ENCODE measurements at regions not wholly inside any gene's neighbourhood (a gene's known extent, or its start where the extent isn't known, plus 50 kb on each side); places are given as distances from the start of the nearest gene placed in this dataset.

DNA sequence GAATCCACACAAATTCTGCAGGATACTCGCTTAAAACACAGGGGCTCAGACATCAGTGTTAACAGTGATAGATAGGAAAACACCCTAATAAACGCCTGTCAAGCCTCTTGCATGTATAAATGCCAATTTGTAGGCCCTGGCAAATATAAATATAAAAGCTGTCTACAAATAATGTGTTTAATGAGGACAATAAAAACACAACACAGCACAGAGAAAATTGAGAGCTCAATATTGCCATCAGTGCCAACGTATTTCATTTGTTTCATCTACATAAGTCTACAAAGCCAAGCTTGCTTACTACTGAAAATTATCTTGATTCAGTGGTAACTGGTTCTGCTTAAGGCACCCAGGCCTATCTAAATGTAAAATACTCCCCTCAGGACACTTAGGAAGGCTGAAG, 1387.0 kb upstream of the TENM4 start:
- TF ChIP-seq, protein P1, sequence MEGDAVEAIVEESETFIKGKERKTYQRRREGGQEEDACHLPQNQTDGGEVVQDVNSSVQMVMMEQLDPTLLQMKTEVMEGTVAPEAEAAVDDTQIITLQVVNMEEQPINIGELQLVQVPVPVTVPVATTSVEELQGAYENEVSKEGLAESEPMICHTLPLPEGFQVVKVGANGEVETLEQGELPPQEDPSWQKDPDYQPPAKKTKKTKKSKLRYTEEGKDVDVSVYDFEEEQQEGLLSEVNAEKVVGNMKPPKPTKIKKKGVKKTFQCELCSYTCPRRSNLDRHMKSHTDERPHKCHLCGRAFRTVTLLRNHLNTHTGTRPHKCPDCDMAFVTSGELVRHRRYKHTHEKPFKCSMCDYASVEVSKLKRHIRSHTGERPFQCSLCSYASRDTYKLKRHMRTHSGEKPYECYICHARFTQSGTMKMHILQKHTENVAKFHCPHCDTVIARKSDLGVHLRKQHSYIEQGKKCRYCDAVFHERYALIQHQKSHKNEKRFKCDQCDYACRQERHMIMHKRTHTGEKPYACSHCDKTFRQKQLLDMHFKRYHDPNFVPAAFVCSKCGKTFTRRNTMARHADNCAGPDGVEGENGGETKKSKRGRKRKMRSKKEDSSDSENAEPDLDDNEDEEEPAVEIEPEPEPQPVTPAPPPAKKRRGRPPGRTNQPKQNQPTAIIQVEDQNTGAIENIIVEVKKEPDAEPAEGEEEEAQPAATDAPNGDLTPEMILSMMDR (IDR thresholded peaks at IDR 0.05): no peak

GRCh38 chr11:80826808-80827207, 1386.0 kb upstream of the TENM4 start:
- TF ChIP-seq, protein P1 (IDR thresholded peaks at IDR 0.05): no peak

- TF ChIP-seq, protein P1 (IDR thresholded peaks at IDR 0.05): no peak
Measured at GRCh38 chr11:80822308-80822707, 1381.5 kb upstream of the TENM4 start.

- TF ChIP-seq, protein P1 (IDR thresholded peaks at IDR 0.05): no peak
Measured at GRCh38 chr11:80819271-80819670, 1378.4 kb upstream of the TENM4 start.

DNA sequence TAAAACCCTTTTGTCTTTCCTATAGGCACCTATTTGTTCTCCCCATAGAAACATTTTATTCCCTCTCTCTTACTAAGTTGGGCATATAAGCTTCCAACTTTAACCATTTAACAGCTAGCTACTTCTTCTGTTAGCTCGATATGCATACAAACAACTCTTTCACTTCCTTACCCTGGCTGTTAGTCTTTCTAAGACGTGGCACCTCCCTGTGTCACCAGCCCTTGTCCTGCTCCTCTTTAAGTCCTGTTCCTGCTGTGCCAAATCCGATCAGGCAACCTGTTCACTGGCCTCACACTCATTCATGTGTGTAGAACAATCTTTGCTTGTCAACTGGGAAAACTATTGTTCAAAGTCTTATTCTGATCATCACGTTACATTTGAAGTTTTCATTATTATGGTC, 1376.1 kb upstream of the TENM4 start:
- TF ChIP-seq, protein P1 (IDR thresholded peaks at IDR 0.05): no peak

DNA sequence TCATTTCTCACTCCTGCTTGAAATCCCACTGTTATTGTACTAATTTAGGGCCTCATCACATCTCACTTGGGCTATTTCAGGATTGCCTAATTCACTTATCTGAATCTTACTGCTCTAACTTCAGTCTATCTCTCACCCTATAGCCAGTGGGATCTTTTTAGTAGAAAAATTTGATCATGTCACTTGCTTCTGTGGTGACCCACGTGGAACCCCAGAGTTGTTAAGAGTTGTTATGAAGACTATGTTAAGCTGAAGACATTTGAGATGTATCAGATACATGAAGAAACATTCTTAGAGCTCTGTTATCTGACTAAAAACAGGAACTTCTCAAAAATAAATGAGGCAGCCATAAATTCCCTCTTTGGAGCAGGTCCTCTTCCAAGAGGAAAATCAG, 1375.6 kb upstream of the TENM4 start:
- TF ChIP-seq, protein P1 (IDR thresholded peaks at IDR 0.05): no peak

DNA sequence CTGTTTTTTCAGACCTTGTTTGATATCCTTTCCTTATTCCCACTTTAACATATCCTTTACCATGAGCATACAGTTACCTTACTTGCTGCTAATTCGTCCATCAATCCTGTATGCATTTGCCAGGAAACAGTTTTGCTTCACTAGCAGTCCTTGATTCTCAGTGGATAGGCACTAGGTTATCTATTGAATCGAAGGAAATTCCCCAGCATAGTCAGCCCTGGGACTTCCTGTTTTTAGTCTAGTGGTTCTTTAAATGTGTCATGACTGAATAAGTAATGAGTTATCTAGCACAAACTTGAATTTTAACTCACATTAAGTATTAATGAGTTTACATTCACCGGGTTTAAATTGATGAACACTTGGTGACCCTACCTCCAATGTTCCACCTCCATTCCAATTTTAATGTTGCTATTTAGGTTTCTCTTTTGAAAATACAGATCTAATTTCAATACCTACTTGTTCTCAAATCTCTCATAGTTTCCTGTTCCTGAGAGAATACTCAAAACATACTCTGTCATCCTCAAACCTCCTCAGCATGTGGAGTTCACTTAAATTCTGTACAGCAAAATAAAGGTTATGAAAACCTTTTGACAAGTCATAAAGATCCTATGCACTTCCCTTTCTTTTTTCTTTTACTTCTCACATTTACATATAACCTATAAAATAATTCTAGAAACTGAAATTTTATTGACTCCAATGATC, 1375.1 kb upstream of the TENM4 start:
- TF ChIP-seq, protein P1 (IDR thresholded peaks at IDR 0.05): no peak

- TF ChIP-seq, protein P1 (IDR thresholded peaks at IDR 0.05): no peak
Measured at GRCh38 chr11:80814813-80815212, 1374.0 kb upstream of the TENM4 start.
